KMS-11 (cell line): ENCODE measurements at regions not wholly inside any gene's neighbourhood (a gene's known extent, or its start where the extent isn't known, plus 50 kb on each side); places are given as distances from the start of the nearest gene placed in this dataset.

Experiments used
- H2AFZ ChIP-seq: fragments of 200-600 bp; sonication (generic); 2 replicates; pipeline ENCODE4 v1.6.1; 2016; ENCODE audit warnings: antibody characterized with exemption, mixed run types, low read depth
- H3K27ac ChIP-seq: fragments of 200-600 bp; sonication (generic); 2 replicates; pipeline ENCODE4 v1.6.1; 2016; ENCODE audit warnings: mild to moderate bottlenecking, mixed run types
- H3K27me3 ChIP-seq: fragments of 200-600 bp; sonication (generic); 2 replicates; pipeline ENCODE4 v1.6.1; 2017; ENCODE audit warnings: mild to moderate bottlenecking, low read depth, mixed run types, moderate library complexity; ENCODE audit not compliant: insufficient read depth
- H3K36me3 ChIP-seq: fragments of 200-600 bp; sonication (generic); 2 replicates; pipeline ENCODE4 v1.6.1; 2017; ENCODE audit warnings: mild to moderate bottlenecking, mixed run types; ENCODE audit not compliant: insufficient read depth
- H3K4me1 ChIP-seq: fragments of 200-600 bp; sonication (generic); 2 replicates; pipeline ENCODE4 v1.6.1; 2016; ENCODE audit warnings: mild to moderate bottlenecking, low read depth, mixed run types; ENCODE audit not compliant: poor library complexity, severe bottlenecking
- H3K4me2 ChIP-seq: fragments of 200-600 bp; sonication (generic); 2 replicates; pipeline ENCODE4 v1.7.0; 2016; ENCODE audit warnings: mild to moderate bottlenecking, mixed run types
- H3K4me3 ChIP-seq: fragments of 200-600 bp; sonication (generic); IDR thresholded peaks from 2 replicates; pipeline ENCODE4 v1.6.1; 2017; ENCODE audit warnings: low read depth, low read length, mixed read lengths; ENCODE audit not compliant: insufficient read depth
- H3K79me2 ChIP-seq: fragments of 200-600 bp; sonication (generic); 2 replicates; pipeline ENCODE4 v1.6.1; 2016; ENCODE audit warnings: low read depth, mixed run types; ENCODE audit not compliant: insufficient read depth
- H3K9ac ChIP-seq: fragments of 200-600 bp; sonication (generic); 2 replicates; pipeline ENCODE4 v1.6.1; 2016; ENCODE audit warnings: mild to moderate bottlenecking, mixed run types
- H4K20me1 ChIP-seq: fragments of 200-600 bp; sonication (generic); 2 replicates; pipeline ENCODE4 v1.6.1; 2016; ENCODE audit warnings: mild to moderate bottlenecking, mixed run types; ENCODE audit not compliant: insufficient read depth
- TF ChIP-seq, protein P1 (sequence below): fragments of 200-600 bp; sonication (generic); conservative IDR thresholded peaks from 2 replicates; pipeline ENCODE4 v1.6.1; 2017; ENCODE audit warnings: low read depth, mild to moderate bottlenecking, antibody characterized with exemption, low read length, moderate library complexity, mixed read lengths

DNA sequence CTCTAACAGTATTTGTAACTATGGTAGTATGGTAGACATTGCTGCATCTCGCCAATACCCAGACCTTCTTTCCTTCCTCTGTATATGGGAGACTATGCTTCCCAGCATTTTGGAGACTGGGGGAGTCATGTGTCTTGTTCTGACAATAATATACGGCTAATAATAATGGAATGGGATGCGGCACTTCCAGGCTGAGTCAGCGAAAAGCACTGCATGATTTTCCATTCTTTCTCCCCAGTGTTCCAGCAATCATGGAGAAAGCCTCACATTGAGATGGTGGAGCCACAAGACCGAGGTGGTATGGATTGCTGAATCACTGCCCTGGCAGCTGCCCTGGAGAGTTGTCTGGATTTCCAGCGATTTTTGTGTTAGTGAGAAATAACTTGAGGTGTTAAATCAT lies 77.1 kb upstream of the FIBIN start:
- Histone ChIP-seq H3K4me3 (no peak overlapping the region), H3K4me1 (peaks cover 48% of the 10 kb centered on the region), H4K20me1 (no peaks in the 10 kb centered on the region), H3K9ac (no peak overlapping the region), H3K36me3 (no peaks in the 10 kb centered on the region), H3K4me2 (no peak overlapping the region), H3K27ac (no peak overlapping the region), H3K79me2 (no peaks in the 10 kb centered on the region), H3K27me3 (no peaks in the 10 kb centered on the region), H2AFZ (no peak overlapping the region)
- TF ChIP-seq, protein P1, sequence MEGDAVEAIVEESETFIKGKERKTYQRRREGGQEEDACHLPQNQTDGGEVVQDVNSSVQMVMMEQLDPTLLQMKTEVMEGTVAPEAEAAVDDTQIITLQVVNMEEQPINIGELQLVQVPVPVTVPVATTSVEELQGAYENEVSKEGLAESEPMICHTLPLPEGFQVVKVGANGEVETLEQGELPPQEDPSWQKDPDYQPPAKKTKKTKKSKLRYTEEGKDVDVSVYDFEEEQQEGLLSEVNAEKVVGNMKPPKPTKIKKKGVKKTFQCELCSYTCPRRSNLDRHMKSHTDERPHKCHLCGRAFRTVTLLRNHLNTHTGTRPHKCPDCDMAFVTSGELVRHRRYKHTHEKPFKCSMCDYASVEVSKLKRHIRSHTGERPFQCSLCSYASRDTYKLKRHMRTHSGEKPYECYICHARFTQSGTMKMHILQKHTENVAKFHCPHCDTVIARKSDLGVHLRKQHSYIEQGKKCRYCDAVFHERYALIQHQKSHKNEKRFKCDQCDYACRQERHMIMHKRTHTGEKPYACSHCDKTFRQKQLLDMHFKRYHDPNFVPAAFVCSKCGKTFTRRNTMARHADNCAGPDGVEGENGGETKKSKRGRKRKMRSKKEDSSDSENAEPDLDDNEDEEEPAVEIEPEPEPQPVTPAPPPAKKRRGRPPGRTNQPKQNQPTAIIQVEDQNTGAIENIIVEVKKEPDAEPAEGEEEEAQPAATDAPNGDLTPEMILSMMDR = no peak

DNA sequence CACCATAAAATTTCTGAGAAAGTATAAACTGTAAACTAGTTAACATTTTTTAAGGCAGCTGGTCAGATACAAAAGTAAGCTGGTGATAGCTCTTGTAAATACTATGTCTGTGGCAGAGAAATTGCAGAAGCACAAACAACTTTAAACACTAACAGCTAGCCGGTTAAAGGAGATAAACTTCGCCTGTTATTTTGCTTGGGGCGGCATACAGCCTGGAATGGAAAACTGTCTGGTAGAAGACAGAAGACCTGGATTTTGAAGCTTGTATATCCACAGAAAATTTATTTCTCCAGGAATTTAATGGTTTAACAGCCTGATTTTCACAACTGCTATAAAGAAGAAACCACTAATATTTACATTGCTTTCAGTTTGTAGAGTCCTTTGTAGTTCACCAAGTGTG lies 65.3 kb upstream of the FIBIN start:
- TF ChIP-seq, protein P1 = no peak
- Histone ChIP-seq H3K79me2 (no peaks in the 10 kb centered on the region), H3K4me1 (no peaks in the 10 kb centered on the region), H3K9ac (no peak overlapping the region), H3K4me3 (no peak overlapping the region), H3K4me2 (no peak overlapping the region), H3K36me3 (no peaks in the 10 kb centered on the region), H2AFZ (no peak overlapping the region), H4K20me1 (no peaks in the 10 kb centered on the region), H3K27ac (no peak overlapping the region), H3K27me3 (no peaks in the 10 kb centered on the region)

DNA sequence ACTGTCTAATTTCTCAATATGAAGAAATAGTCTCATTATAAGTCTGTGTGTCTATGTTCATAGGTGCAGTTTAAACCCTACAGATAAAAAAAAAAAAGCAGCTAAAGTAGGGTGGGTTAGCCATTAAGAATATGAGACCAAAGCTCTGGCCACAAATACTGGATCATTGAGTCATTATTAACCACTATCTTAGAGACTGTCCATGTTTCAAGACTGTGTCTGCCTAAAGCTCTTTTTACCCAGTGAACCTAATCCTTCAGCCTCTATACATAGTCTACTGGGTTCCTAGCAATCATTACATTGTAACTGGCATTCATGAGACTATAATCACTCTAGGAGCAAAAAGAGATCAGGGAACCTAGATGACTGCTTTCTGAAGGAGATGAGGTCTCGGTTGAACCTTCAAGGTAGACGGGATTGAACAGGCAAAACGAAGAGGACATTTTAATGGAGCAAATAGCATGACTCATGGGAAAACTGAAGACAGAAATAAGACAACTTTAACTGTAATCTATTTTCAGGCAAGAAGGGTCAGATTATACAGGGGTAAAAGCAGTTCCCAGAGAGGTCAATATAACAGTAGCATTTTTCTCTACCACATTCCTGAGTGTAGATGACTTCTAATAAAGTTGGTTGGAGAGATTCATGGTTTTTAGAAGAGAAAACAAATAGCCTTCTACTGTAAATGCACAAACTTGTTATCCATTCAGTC lies 64.0 kb upstream of the FIBIN start:
- H3K27me3 ChIP-seq = no peaks in the 10 kb centered on the region
- no peak overlapping the region for H3K9ac ChIP-seq
- no peaks in the 10 kb centered on the region for H3K36me3 ChIP-seq
- H3K4me1 ChIP-seq = no peaks in the 10 kb centered on the region
- H2AFZ ChIP-seq = no peak overlapping the region
- no peaks in the 10 kb centered on the region for H3K79me2 ChIP-seq
- TF ChIP-seq, protein P1 = no peak
- H4K20me1 ChIP-seq = no peaks in the 10 kb centered on the region
- no peak overlapping the region for H3K27ac ChIP-seq
- H3K4me3 ChIP-seq = no peak overlapping the region
- H3K4me2 ChIP-seq = no peak overlapping the region

DNA sequence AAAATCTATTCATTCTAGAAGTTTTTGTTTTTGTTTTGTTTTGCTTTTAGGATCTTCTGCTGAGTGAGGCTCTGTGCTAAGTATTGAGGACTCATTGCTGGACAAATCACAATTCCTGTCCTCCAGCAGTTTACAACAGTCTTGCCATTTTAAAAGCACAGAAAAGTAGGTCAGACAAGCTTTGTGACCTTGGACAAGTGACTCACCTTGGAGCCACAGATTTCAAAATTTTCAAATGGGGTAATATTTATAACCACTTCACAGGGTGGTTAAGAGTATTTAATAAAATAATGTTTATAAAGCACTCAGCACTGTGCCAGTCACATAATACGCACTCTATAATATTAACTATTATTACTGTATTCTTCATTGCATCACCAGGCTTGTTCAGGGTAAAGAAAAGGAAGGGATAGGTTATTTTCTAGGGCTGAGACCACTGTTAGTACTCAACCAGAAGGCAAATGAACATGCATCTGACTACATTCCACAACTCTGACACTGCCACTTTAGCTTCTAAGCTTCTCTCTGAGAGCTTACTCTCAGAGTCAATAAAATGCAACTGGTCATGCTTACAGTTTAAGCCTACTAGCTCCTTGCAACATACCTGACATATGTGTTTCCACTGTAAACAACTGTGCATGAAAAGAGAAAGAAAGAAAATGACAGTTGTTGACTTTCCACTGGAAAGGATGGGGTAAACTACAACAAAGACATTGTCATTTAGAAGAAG lies 63.2 kb upstream of the FIBIN start:
- no peaks in the 10 kb centered on the region for H3K27me3 ChIP-seq
- no peak overlapping the region for H3K4me3 ChIP-seq
- no peaks in the 10 kb centered on the region for H3K4me1 ChIP-seq
- H2AFZ ChIP-seq = no peak overlapping the region
- no peak overlapping the region for H3K9ac ChIP-seq
- no peaks in the 10 kb centered on the region for H4K20me1 ChIP-seq
- no peak overlapping the region for H3K4me2 ChIP-seq
- no peaks in the 10 kb centered on the region for H3K79me2 ChIP-seq
- TF ChIP-seq, protein P1 = no peak
- H3K27ac ChIP-seq = no peak overlapping the region
- no peaks in the 10 kb centered on the region for H3K36me3 ChIP-seq
